Myocyte (in vitro differentiated cells): ENCODE measurements at regions not wholly inside any gene's neighbourhood (a gene's known extent, or its start where the extent isn't known, plus 50 kb on each side); places are given as distances from the start of the nearest gene placed in this dataset.
"Not testable (repeated sequence)": the region's sequence is repeated elsewhere in the genome, so short reads cannot be mapped to it uniquely, and the experiment has no call there.

Experiments
- DNase-seq: peaks from one replicate; pipeline ENCODE4 v3.0.0-alpha.2; 2012; ENCODE audit warnings: low read depth

DNA sequence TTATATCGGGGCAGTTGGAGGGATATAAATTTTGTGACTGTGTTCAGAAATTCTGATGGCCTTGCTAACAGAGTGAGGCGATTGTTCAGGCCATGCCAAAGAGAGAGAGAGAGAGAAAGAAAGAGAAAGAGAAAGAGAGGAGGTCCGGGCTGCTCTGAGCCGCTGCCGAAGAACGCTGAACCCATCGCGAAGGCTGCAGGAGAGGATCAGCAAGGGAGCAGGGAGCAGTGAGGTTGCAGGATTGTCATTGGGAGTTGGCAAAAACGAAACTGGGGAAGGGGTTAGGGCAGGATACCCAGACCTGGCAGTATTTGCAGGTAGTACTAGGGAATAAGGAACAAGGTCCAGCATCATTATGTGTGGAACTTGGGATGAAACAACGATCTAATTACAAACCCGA lies 537.1 kb downstream of the INSC start:
- DNase-seq, result peak; percentile 9

DNA sequence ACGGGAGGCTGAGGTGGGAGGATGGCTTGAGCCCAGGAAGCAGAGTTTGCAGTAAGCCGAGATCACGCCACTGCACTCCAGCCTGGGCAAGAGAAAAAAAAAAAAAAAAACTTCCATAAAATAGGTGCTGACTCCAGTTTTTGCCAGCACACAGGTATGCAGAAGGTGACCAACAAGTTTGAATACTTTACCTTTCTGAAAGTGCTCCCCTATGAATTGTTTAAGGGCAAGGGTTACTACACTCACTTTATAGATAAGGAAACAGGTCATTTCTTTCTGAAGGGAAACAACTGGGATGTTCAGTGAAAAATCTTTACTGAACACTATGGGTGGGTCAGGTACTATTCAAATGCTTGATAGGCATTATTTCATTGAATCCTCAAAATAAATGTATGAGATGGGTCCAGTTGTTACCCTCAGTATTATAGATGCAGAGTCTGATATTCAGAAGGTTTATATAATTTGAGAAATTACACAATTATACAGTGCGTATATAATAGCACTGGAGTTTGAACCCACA lies 538.5 kb downstream of the INSC start:
- no peak for DNase-seq

DNA sequence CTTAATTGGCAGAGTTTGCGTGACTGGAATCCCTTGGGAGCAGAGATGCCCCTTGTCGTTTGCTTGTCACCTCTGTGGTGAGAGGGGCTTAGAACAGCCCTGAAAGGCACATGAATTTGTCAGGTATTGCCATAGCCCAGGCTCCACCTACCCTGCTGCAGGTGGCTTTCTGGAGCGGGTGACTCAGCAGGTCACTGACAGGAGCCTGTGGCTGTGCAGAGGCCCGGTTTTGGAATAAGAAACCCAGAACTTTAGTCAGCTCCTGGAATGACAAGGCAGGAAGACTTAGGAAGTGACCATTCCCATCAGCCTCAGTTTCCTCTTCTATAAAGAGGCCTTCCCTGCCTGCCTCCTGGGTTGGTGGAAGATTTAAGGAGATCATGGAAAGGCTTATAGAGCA lies 539.7 kb downstream of the INSC start:
- DNase-seq, result no peak

DNA sequence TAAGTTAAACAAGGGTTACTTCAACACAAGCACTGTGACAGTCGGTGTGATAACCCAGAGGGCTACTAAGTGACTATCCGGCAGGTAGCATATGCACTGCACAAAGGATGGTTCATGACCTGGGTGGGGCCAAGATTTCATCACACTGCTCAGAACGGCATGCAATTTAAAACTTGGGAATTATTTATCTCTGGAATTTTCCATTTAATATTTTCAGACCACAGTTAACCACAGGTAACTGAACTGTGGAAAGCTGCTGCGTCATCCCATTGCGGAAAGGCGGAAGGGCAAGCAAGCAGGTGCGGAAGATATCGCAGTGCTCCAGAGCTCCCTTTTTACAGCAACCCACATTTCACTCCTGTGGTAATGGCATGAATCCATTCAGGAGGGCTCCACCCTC lies 540.8 kb downstream of the INSC start:
- DNase-seq, result no peak

- no peak for DNase-seq
Measured at GRCh38 chr11:15657264-15657663, 542.5 kb downstream of the INSC start.

GRCh38 chr11:15660496-15660895 lies 545.8 kb downstream of the INSC start:
- DNase-seq, result no peak

- no peak for DNase-seq
Measured at GRCh38 chr11:15662285-15662684, 547.6 kb downstream of the INSC start.

GRCh38 chr11:15663777-15664218 lies 549.1 kb downstream of the INSC start:
- DNase-seq, result no peak

DNA sequence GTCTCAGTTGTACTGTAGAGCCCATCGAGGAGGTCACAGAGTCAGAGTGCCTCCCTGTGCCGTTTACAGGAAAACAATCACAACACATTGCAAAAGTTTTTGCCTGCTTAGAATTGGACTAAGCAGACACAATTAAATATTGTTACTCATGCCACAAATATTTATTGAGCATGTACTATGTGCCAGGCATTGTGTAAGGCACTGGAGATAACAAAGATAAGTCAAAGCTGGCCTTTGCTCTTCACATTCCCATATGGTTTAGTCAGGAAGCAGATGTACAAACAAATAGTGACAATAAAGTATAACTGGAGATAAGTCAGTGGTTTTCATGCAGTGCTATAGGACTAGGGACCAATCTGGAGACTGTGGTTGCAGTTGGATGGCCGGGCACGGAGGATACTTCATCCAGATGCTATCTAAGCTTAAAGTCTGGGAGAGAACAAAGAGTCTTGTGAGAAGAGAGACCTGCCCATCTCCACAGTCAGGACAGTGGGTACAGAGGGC lies 550.7 kb downstream of the INSC start:
- DNase-seq, result no peak

GRCh38 chr11:15667127-15667725 lies 552.5 kb downstream of the INSC start:
- peak; percentile 2 for DNase-seq

DNA sequence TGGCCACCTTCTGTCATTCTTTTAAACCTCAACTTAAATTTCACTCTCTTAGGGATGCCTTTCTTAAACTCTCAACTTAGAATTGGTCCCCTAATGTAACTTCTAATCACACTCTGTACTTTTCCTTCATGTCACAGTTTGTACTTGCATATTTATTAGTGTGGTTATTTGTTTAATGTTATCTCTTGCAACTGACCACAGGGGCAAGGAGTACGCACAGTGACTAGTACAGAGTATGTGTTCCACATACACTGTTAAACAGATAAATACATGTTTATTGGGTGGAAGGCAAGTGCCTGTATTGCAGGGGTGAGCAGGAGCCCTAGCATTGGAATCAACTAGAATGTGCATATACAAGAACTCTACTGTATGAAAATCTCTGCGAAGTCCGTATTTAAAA lies 554.0 kb downstream of the INSC start:
- DNase-seq, result no peak

- no peak for DNase-seq
Measured at GRCh38 chr11:15670520-15671070, 555.9 kb downstream of the INSC start.

DNA sequence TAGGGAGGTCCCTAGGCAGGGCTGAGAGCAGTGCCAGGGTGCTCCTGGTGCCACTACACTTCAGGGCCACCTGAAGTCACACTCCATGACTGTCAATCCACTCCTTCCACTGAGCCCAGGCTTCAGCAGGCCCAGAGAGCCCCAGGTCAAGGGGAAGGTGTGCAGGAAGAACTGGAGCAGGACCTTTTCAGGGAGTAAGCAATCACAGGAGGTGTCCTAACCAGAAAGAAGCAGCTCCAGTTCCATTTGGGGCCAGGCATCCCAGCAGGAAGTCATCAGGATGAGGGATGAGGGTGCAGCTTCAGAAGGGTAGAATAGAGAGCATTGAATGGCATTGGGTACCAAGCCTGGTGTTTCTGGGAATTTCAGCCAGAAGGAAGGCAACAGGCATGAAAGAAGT lies 556.5 kb downstream of the INSC start:
- no peak for DNase-seq

GRCh38 chr11:15672825-15673224 lies 558.1 kb downstream of the INSC start:
- no peak for DNase-seq

DNA sequence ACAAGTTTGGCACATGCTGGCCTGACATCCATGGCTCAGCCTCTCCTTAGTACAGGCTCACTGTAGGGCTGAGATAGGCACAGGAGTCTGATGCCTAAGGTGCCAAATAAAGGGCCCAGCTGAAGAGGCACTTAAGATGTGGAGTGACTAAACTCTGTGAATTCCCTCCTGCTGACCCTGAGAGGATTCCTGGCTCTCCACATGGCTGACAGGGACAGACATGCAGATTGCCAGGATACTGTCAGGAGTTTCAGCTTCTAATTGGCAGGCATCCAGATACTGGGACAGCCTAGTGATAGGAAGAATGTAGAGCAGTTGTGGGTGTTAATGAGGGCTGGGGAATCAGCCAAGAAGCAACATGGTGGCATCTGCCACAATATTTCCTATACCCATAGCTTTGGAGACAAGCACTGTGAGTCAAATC lies 558.7 kb downstream of the INSC start:
- DNase-seq, result no peak

- no peak for DNase-seq
Measured at GRCh38 chr11:15674756-15675155, 560.0 kb downstream of the INSC start.

DNA sequence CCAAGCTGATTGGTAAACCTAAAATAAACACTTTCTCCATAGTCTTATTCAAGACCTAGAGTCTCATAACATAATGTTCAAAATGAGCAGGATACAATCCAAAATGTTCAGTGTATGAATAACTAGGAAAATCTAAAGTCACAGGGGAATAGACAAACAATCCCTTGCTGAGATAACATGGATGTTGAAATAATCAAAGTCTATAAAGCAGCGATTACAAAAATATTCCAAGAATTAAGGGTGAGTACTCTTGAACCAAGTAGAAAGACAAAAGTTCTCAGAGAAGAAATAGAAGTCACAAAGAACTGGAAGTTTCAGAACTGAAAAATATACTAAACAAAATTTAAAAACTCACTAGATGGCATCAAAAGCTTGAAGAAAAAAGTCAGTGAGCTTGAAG lies 561.0 kb downstream of the INSC start:
- DNase-seq, result no peak

DNA sequence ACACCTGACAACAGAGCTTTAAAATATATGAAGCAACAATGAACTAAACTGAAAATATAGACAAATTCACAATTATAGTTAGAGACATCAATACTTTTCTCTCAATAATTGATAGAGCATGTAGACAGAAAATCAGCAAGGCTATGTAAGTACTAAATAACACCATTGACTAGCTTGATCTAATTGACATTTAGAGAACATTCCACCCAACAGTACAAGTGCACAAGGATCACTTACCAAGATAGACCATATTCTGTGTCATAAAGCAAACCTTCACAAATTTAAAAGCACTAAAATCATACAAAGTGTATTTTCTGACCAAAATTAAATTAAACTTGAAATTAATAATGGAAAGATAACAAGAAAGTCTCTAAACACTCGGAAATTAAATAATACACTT lies 562.5 kb downstream of the INSC start:
- no peak for DNase-seq

DNA sequence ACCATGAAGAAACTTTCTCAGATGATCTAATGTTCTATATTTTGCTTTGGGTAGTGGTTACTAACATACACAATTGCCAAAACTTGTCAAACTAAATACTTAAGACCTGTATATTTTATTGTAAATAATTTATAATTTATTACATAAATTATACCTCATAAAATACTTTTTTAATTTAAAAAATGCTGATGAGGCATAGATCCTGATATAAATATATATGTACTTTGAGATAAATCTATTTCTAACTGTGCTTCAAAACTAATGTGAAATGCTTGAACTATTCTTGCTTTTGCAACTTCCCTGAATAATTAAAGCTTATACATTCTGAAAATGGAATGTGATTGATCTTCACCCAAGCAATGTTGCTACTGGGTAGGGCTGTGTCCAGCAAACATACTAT lies 568.8 kb downstream of the INSC start:
- DNase-seq, result no peak

DNA sequence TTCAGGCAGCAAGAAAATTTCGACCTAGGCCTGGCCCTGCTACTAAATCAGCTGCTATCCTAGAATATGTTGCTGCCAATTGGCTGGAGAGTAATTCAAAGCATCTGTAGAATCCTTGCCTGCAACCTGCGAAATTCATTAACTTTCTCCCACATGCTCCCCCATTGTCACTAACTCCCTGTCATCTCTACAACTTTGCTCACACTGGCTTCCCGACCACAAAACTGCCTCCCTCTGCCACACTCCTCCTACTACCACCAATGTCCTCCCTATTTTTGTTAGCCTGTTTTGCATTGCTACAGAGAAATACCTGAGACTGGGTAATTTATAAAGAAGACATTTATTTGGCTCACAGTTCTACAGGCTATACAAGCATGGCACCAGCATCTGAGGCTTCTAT lies 570.6 kb downstream of the INSC start:
- no peak for DNase-seq

- DNase-seq, result not testable (repeated sequence)
Measured at GRCh38 chr11:15686259-15686658, 571.5 kb downstream of the INSC start.

DNA sequence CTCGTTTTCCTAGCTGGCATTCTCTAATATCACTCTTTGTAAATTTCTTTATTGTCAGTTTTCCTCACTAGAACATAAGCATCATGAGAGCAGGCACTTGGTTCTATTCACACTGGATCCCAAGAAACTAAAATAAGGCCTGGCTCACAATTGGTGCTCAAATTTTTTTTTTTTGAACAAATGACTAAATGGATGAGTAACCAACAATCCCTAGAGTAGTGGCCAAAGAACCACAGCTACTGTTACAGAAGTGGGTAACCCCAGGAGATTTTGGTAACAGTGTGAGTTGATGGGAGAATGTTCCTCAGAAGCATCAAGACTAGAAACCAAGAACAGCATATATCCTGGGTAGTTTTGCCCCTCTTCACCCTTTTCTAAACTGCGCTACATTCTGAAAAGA lies 572.6 kb downstream of the INSC start:
- DNase-seq, result no peak

GRCh38 chr11:15688351-15688792 lies 573.6 kb downstream of the INSC start:
- no peak for DNase-seq
